HG02973 (cell line): ENCODE measurements at regions not wholly inside any gene's neighbourhood (a gene's known extent, or its start where the extent isn't known, plus 50 kb on each side); places are given as distances from the start of the nearest gene placed in this dataset.

Experiments
- ATAC-seq: cut with Tn5 transposase; IDR thresholded peaks from one replicate; pipeline ENCODE4 v1.9.1; 2021; ENCODE audit warnings: moderate library complexity; ENCODE audit not compliant: unreplicated experiment

DNA sequence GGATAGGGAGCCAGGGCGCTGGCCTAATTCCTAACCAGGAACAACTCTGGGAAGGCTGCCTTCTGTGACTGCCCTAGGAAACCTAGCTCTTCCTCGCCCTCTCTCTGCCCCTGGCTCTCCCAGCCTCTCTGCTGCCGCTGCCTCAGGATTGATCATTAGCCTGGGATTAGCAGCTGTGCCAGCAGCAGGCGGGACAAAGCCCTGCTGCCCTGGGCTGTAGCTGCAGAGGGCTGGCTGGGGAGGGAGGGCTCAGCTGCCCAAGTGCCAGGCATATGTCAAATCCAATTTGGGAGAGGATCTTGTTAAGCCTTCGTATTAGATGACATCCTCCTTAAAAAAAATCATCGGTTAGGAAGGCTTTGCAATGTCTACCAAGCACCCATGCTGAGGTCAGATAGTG is 144.8 kb upstream of the CCL2 start:
- no peak for ATAC-seq

- no peak for ATAC-seq
These were observed 142.0 kb upstream of the CCL2 start for GRCh38 chr17:34113089-34113488.

GRCh38 chr17:34114174-34114573 is 140.9 kb upstream of the CCL2 start:
- ATAC-seq = no peak

DNA sequence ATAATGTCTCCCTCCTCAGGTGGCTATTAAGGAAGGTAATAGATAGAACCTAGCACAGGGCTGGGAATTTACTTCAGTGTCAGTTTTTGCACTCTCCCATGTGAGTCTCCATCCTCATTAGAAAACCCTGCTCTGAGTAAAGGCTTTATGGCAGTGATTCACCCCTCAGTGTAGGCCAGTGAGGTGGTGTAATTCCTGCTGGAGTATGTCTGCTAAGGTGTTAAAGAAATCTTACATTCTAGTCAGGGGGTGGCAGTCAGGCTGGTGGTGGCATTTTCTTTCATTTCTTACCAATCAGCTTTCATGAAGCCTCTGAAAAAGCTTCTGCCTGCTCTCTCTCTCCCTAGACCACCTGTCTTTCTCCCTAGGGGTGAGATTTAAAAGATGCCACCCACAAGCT is 138.8 kb upstream of the CCL2 start:
- ATAC-seq = no peak

GRCh38 chr17:34117332-34117731 is 137.8 kb upstream of the CCL2 start:
- no peak for ATAC-seq

DNA sequence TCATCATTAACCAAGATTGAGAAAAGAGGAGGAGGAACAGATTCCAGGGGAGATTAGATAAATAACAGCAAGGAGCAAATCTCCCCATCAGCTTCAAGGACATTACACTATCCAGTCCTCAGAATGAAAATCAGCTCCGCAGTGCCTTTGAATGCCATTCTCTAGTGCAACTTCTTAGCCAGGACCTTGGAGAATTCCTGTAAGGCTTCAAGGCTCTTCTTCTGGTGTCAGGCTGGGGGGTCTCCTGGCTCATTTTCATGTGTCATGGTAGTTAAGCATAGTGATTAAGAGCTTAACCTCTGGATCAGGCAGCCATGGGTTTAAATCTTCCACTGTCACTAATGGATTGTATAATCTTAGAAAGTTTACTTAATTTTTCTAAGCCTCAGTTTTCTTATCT is 137.3 kb upstream of the CCL2 start:
- ATAC-seq = no peak

DNA sequence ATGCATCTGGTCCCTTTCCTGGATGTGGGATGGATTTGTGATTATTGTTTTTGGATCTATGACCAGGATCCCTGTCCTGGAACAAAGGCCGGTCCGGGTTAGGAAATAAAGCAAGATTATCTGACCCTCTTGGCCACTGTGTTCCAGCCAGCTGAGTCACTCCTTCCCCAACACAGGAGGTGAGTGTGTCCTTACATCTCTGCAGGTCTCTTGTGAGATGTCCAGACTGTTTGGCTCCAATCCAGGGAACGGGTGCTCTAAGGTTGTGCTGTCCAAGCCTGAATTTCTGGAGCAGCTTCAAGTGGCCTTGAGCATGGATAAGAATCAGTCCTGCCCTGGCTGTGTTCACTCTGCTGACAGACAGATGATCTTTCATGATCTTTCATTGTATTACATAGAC is 136.5 kb upstream of the CCL2 start:
- ATAC-seq = no peak

- no peak for ATAC-seq
These were observed 133.8 kb upstream of the CCL2 start for GRCh38 chr17:34121311-34121710.

- no peak for ATAC-seq
These were observed 132.6 kb upstream of the CCL2 start for GRCh38 chr17:34122515-34122914.

- ATAC-seq = no peak
These were observed 130.1 kb upstream of the CCL2 start for GRCh38 chr17:34125010-34125409.

DNA sequence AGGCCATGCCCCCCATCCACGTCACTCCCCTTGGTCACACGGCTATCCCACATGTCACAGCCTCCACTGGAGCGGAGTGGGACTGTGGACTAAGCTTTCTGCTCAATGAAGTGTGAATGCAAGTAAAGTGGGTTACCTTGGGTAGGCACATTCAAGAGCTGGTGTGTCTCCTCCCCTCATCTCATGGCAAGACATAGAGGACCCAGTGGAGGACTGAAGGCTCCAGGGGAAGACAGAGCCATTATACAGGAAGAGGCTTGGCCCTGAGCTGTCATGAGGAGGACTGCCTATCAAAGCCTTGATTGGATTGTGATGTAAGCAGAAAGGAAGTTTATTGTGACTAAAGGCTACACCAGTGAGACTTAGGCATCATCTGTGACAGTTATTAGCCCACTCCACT is 129.2 kb upstream of the CCL2 start:
- no peak for ATAC-seq

- ATAC-seq = no peak
These were observed 128.6 kb upstream of the CCL2 start for GRCh38 chr17:34126496-34126895.

- ATAC-seq = no peak
These were observed 128.1 kb upstream of the CCL2 start for GRCh38 chr17:34126965-34127364.

GRCh38 chr17:34130544-34130943 is 124.5 kb upstream of the CCL2 start:
- ATAC-seq = no peak

GRCh38 chr17:34131386-34131785 is 123.7 kb upstream of the CCL2 start:
- ATAC-seq = no peak

DNA sequence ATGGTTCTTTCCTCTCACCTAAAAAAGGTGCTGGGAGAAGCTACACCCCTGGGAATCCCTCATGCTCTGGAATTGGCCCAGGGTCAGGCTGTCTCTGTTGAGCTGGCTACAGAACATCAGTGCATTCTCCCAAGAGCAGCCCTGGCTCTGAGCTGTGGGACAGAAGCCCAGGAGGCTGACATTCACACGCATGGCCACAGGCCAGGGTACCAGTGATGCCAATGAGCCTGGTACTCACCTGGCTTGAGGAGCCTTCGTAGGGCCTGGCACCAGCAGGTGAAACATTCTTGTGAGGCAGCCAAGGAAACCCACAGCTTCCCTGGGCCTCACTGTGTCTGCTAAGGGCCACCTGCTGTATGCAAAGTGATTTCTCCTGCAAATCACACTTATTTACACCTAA is 121.7 kb upstream of the CCL2 start:
- ATAC-seq = no peak

DNA sequence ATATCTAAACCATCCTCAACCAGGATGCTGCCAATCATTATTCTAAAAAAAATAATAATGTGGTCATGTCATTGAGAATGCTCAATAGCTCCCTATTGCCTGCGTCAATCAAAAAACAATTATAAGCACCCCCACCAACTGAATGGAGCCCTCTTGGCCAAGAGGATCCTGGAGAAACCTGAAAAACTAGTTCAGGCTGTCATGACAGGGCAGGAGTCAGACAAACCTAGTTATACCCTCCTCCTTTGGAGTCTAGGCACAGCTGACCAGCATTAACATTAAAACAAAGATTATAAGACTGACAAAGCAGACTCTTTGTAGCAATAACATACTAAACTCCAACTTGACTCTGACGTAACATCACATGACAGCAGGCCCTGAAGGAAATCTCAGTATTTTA is 119.2 kb upstream of the CCL2 start:
- ATAC-seq = no peak

GRCh38 chr17:34140006-34140405 is 115.1 kb upstream of the CCL2 start:
- no peak for ATAC-seq

DNA sequence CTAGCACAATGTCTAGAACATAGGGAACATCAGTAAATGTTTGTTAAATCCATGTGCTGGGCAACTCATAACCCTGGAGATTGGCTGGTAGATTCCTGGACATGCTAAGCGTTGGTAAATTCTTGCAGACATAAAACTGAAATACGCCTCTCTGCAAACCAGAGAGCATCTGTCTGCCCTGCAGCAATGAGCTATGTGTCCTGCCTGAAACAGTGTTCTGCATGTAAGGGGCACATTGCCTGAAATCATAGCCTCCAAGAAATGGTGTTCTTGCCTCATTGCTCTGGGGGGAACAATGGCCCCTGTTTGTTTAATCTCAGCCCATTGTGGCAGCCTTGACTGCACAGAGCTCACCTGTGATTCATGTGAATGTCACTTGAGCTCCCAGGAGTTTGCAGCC is 113.5 kb upstream of the CCL2 start:
- no peak for ATAC-seq

DNA sequence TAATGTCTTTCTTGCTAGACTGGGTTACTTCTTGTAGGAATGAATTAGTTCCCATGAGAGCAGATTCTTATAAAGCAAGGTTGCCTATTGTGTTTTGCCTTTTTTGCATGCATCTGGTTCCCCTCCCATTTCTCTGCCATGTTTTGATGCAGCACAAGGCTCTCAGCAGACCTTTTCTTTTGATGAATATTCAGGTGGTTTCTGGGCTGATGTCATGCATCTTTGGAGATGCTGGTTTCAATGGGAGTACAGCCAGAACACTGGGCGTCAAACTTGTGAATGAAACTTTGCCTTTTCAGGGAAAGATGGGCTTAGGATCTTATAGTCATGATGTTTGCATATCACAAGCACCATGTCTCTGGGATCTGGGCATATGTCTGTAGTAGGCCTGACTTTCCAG is 111.7 kb upstream of the CCL2 start:
- ATAC-seq = no peak

DNA sequence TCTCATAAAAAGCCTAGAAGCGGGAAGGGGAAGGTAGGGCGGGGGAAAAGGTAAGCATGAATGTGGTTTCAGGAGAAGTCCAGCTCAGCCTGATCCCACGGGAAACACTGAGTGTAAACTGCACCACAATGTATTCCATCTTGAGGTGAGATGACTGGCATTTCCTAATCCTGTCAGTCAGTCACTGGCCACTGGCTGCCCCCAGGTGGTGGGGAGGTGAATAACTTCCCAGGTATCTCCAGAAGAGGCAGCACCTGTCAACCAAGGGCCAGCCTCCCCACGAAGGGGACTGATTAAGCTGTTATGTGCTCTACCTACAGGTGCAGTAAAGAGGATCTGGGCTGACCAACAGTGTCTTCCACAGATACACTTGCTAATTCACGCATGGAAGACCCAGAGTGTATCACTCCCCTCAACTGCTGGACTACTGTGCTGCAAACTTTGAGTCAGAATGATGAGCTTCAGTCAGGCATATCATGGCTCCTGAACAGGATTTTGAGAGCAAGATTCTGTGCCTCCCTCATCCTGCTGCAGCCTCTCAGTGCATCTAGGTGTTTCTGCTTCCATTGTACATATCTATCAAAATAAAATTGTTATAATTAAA is 108.5 kb upstream of the CCL2 start:
- ATAC-seq = no peak

- ATAC-seq = no peak
These were observed 104.0 kb upstream of the CCL2 start for GRCh38 chr17:34151102-34151501.

GRCh38 chr17:34153991-34154390 is 101.1 kb upstream of the CCL2 start:
- no peak for ATAC-seq
